Activated T-cell treated with anti-CD3 and anti-CD28 coated beads for 4 hours (primary cell): ENCODE measurements at regions not wholly inside any gene's neighbourhood (a gene's known extent, or its start where the extent isn't known, plus 50 kb on each side); places are given as distances from the start of the nearest gene placed in this dataset.
"Not testable (repeated sequence)": the region's sequence is repeated elsewhere in the genome, so short reads cannot be mapped to it uniquely, and the experiment has no call there.

Experiments
- DNase-seq: peaks from one replicate; pipeline ENCODE4 v3.0.0-alpha.2; 2020

- DNase-seq, result no peak
These were observed 329.0 kb upstream of the SFSWAP start for GRCh38 chr12:131381716-131382430.

- DNase-seq, result no peak
These were observed 327.6 kb upstream of the SFSWAP start for GRCh38 chr12:131383291-131383690.

- DNase-seq, result no peak
These were observed 326.9 kb upstream of the SFSWAP start for GRCh38 chr12:131383741-131384543.

DNA sequence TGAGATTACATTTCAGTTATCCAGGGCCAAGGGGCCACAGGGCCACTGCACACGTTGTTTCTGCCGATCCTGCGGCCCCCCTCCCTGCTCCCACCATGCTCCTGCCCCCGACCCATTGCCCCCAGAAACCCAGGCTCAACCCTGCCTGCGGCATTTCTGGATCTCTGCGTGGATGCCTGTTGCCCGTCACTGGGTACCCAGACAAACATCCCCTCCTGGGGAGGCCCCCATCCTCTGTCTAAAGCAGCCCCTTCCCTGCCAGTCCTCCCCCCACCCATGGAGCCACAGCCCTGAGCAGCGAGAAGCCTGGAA, 326.4 kb upstream of the SFSWAP start:
- no peak for DNase-seq

- DNase-seq, result no peak
These were observed 325.4 kb upstream of the SFSWAP start for GRCh38 chr12:131385313-131386166.

DNA sequence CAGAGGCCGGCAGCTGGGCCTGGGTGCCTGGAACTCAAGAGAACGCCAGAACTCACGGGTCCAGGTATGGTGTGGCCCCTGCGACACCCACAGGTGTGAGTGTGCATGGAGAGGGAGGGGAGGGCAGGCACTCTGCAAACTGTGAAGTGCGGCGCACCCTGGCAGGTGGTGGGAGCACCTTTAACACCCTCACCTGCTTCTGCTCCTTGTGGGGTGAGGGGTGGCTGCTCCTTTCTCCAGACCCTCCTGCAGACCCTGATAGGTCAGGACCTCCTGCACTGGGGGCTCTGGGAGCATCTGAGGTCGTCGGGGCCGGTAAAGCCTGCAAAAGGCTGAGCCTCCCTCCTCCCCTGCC, 324.7 kb upstream of the SFSWAP start:
- no peak for DNase-seq

GRCh38 chr12:131386781-131387180, 324.1 kb upstream of the SFSWAP start:
- no peak for DNase-seq

GRCh38 chr12:131387281-131388163, 323.4 kb upstream of the SFSWAP start:
- no peak for DNase-seq

DNA sequence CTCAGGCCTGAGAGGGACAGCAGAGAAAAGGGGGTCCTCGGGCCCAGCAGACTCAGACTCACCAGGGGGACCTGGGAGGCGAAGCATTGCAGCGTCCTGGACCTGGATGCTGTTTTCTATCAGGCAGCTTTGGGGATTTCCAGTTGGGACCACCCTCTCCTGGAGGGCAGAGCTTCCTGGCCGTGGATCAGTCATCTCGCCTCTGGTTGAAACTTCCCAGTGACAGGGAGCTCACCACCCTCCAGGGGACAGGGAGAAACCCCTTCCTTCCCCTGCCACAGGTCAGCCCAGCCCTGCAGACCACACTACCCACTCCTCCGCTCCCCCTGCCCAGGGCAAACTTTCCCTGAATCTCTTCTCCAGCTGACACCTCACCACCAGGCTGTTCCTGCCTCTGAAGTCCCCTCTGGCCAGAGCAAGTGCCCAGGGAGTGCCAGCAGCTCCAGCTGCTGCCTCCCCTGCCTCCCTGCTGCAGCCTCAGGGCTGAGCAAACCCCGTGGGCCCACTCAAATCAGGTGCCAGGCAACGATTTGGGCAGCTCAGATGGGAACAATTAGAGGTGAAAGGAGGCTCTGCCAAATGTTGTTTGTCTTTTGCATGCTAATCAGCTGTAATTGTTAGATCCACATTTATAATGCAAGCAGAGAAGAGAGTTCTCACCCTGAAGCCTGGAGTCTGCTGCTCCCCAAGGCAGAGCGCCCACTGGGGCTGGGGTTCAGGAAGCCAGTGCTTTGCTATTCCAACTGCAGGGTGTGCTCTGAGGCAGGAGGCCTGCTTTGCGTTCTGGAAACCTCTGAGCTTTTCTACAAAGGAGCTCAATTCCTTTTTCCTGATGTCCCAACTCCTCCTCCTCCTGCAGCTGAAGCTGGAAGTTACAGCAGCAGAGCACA, 322.5 kb upstream of the SFSWAP start:
- not testable (repeated sequence) for DNase-seq

DNA sequence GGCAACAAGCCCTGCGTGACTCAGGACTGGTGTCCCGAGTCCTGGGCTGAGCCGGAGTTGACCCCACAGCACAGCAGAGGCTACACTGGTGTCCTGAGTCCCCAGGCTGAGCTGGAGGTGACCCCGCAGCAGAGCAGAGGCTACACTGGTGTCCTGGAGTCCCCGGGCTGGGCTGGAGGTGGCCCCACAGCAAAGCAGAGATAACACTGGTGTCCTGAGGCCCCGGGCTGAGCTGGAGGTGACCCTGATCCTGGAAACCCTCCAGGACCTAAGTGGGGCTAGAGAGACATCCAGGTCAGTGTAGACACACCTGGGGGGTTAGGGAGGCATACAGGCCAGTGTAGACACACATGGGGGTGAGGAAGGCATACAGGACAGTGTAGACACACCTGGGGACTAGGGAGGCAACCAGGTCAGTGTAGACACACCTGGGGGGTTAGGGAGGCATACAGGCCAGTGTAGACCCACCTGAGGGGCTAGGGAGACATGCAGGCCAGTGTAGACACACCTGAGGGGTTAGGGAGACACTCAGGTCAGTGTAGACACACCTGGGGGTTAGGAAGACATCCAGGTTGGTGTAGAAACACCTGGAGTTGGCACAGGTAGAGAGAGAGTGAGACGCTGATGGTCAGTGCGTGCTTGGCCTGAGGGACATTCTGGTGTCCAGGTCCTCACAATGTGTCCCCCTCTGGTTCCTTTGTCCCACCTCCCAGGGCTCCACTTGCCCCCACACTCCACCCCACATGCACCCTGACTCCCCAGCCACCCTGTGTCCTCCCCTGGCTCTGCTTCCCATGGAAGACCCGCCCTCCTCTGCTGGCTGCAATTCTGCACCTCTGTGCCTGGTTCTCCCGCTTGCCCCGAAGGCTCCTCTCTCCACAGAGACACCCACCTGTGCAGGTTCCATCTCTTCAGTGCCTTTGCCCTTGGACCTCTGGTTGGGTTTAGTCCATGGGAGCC, 321.6 kb upstream of the SFSWAP start:
- no peak for DNase-seq

GRCh38 chr12:131390412-131391334, 320.2 kb upstream of the SFSWAP start:
- DNase-seq, result no peak

GRCh38 chr12:131391399-131391798, 319.5 kb upstream of the SFSWAP start:
- no peak for DNase-seq

GRCh38 chr12:131394752-131395151, 316.1 kb upstream of the SFSWAP start:
- not testable (repeated sequence) for DNase-seq

- not testable (repeated sequence) for DNase-seq
These were observed 315.6 kb upstream of the SFSWAP start for GRCh38 chr12:131395209-131395684.

DNA sequence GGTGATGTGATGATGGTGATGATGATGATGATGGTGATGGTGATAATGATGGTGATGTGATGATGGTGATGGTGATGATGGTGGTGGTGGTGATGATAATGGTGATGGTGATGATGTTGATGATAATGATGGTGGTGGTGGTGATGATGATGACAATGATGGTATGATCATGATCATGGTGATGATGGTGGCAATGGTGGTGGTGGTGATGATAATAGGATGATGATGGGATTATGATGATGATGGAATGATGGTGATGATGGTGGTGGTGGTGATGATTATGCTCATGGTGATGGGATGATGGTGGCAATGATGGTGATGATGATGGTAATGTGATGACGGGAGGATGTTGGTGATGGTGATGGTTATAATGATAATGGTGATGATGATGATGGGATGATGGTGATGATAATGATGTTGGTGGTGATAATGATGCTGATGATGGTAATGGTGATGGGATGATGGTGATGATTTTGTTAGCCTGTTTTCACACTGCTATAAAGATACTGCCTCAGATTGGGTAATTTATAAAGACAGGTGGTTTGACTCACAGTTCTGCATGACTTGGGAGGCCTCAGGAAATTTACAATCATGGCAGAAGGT, 314.8 kb upstream of the SFSWAP start:
- DNase-seq, result no peak

DNA sequence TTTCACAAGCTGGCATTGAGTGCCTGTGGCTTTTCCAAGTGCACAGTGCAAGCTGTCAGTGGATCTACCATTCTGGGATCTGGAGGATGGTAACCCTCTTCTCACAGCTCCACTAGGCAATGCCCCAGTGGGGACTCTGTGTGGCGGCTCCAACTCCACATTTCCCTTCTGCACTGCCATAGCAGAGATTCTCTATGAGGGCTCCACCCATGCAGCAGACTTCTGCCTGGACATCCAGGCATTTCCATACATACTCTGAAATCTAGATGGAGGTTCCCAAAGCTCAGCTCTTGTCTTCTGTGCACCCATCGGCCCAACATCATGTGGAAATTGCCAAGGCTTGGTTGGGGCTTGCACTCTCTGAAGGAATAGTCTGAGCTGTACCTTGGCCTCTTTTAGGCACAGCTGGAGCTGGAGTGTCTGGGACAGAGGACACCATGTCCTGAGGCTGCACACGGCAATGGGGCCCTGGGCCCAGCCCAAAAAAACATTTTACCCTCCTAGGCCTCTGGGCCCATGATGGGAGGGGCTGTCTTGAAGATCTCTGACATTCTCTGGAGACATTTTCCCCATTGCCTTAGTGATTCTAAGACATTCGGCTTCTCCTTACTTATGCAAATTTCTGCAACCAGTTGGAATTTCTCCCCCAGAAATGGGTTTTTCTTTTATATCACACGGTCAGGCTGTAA, 313.3 kb upstream of the SFSWAP start:
- no peak for DNase-seq

- DNase-seq, result no peak
These were observed 311.9 kb upstream of the SFSWAP start for GRCh38 chr12:131399000-131399399.
